IMR-90 (cell line): ENCODE measurements at regions not wholly inside any gene's neighbourhood (a gene's known extent, or its start where the extent isn't known, plus 50 kb on each side); places are given as distances from the start of the nearest gene placed in this dataset.
A peak's percentile ranks its signal among the peaks of the same experiment; 100 is the strongest.

Experiments used
- BHLHE40 ChIP-seq: fragments of 150-350 bp; IDR thresholded peaks from 2 replicates; pipeline ENCODE4 v1.6.1; 2016; ENCODE audit warnings: mild to moderate bottlenecking, low read depth, low read length
- CHD1 ChIP-seq: IDR thresholded peaks from 2 replicates; pipeline ENCODE4 v1.6.1; 2012; ENCODE audit warnings: low read depth, low read length, improper control_type of control experiment
- FOS ChIP-seq: fragments of 150-350 bp; IDR thresholded peaks from 2 replicates; pipeline ENCODE4 v1.6.1; 2016; ENCODE audit warnings: low read depth, low read length
- NFE2L2 ChIP-seq: fragments of 150-350 bp; IDR thresholded peaks from 2 replicates; pipeline ENCODE4 v1.6.1; 2016; ENCODE audit warnings: low read depth, mild to moderate bottlenecking, low read length
- POLR2A ChIP-seq: IDR thresholded peaks from 2 replicates; pipeline ENCODE4 v1.6.1; 2012; ENCODE audit warnings: mild to moderate bottlenecking, low read depth, low read length
- RAD21 ChIP-seq: IDR thresholded peaks from 2 replicates; pipeline ENCODE4 v1.6.1; 2012; ENCODE audit warnings: low read length, improper control_type of control experiment
- SMC3 ChIP-seq: fragments of 150-350 bp; IDR thresholded peaks from 2 replicates; pipeline ENCODE4 v1.6.1; 2016; ENCODE audit warnings: low read depth, mild to moderate bottlenecking, antibody characterized with exemption, low read length, moderate library complexity
- TF ChIP-seq, protein P1 (sequence below): conservative IDR thresholded peaks from 2 replicates; pipeline ENCODE4 v1.5.1; 2012; ENCODE audit warnings: mild to moderate bottlenecking, low read depth, low read length, improper control_type of control experiment
- TF ChIP-seq, protein P2 (sequence below): fragments of 150-350 bp; IDR thresholded peaks from 2 replicates; pipeline ENCODE4 v1.6.1; 2017; ENCODE audit warnings: mild to moderate bottlenecking, antibody characterized with exemption, low read length, low read depth

- TF ChIP-seq, protein P1, sequence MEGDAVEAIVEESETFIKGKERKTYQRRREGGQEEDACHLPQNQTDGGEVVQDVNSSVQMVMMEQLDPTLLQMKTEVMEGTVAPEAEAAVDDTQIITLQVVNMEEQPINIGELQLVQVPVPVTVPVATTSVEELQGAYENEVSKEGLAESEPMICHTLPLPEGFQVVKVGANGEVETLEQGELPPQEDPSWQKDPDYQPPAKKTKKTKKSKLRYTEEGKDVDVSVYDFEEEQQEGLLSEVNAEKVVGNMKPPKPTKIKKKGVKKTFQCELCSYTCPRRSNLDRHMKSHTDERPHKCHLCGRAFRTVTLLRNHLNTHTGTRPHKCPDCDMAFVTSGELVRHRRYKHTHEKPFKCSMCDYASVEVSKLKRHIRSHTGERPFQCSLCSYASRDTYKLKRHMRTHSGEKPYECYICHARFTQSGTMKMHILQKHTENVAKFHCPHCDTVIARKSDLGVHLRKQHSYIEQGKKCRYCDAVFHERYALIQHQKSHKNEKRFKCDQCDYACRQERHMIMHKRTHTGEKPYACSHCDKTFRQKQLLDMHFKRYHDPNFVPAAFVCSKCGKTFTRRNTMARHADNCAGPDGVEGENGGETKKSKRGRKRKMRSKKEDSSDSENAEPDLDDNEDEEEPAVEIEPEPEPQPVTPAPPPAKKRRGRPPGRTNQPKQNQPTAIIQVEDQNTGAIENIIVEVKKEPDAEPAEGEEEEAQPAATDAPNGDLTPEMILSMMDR, result no peak
- TF ChIP-seq FOS (no peak; the same call in none of the 2 replicates), BHLHE40 (peak; percentile 69; the same call in 1 of the 2 replicates), SMC3 (no peak), POLR2A (no peak), NFE2L2 (no peak), CHD1 (no peak), RAD21 (no peak)
- TF ChIP-seq, protein P2, sequence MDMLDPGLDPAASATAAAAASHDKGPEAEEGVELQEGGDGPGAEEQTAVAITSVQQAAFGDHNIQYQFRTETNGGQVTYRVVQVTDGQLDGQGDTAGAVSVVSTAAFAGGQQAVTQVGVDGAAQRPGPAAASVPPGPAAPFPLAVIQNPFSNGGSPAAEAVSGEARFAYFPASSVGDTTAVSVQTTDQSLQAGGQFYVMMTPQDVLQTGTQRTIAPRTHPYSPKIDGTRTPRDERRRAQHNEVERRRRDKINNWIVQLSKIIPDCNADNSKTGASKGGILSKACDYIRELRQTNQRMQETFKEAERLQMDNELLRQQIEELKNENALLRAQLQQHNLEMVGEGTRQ, result peak; percentile 54; the same call in 1 of the 2 replicates
These were observed 208.6 kb downstream of the ZNF365 start for GRCh38 chr10:62582804-62583208.
